NB4 (cell line): ENCODE measurements at regions not wholly inside any gene's neighbourhood (a gene's known extent, or its start where the extent isn't known, plus 50 kb on each side); places are given as distances from the start of the nearest gene placed in this dataset.

ENCODE experiments used
- DNase-seq: peaks from one replicate; pipeline ENCODE4 v3.0.0; 2010; ENCODE audit warnings: low read depth
- H3K4me3 ChIP-seq: one replicate; pipeline ENCODE4 v1.5.1; 2011; ENCODE audit warnings: mild to moderate bottlenecking, low read depth, low read length, moderate library complexity
- MYC ChIP-seq: IDR thresholded peaks from 2 replicates; pipeline ENCODE4 v1.6.1; 2011; ENCODE audit warnings: low read depth, low read length
- POLR2A ChIP-seq: IDR thresholded peaks from 2 replicates; pipeline ENCODE4 v1.6.1; 2011; ENCODE audit warnings: mild to moderate bottlenecking; ENCODE audit not compliant: insufficient read length; ENCODE audit errors: extremely low read depth
- TF ChIP-seq, protein P1 (sequence below): IDR thresholded peaks from 2 replicates; pipeline ENCODE4 v1.6.1; 2011; ENCODE audit warnings: low read depth, low read length
- TF ChIP-seq, protein P2 (sequence below): IDR thresholded peaks from one replicate; pipeline ENCODE4 v1.5.1; 2012; ENCODE audit warnings: low read depth, low read length

DNA sequence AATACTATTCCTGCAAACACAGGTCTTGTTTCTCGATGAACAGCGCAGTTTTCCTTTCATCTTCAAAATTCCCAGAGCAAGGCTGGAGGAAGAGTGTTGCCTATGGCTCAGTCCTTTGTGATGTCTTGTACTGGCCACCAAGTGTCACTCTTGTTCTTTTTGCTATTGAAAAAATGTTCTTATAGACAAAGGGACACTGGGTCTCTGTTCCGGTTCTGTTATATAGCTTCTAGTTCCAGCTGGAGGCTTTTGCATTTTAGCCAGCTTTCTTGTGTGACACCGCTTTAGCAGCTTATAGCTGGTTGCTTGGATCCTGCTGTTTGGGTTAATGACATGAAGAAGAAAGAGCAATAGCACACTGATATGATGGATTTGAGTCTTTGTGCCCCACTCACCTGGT, 343.7 kb upstream of the KCNN2 start:
- H3K4me3 ChIP-seq: no peak overlapping the region
- TF ChIP-seq POLR2A: no peak
- TF ChIP-seq, protein P1, sequence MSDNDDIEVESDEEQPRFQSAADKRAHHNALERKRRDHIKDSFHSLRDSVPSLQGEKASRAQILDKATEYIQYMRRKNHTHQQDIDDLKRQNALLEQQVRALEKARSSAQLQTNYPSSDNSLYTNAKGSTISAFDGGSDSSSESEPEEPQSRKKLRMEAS: no peak
- TF ChIP-seq, protein P2, sequence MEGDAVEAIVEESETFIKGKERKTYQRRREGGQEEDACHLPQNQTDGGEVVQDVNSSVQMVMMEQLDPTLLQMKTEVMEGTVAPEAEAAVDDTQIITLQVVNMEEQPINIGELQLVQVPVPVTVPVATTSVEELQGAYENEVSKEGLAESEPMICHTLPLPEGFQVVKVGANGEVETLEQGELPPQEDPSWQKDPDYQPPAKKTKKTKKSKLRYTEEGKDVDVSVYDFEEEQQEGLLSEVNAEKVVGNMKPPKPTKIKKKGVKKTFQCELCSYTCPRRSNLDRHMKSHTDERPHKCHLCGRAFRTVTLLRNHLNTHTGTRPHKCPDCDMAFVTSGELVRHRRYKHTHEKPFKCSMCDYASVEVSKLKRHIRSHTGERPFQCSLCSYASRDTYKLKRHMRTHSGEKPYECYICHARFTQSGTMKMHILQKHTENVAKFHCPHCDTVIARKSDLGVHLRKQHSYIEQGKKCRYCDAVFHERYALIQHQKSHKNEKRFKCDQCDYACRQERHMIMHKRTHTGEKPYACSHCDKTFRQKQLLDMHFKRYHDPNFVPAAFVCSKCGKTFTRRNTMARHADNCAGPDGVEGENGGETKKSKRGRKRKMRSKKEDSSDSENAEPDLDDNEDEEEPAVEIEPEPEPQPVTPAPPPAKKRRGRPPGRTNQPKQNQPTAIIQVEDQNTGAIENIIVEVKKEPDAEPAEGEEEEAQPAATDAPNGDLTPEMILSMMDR: no peak
- TF ChIP-seq MYC: no peak
- DNase-seq: no peak

GRCh38 chr5:114038756-114039155, 323.1 kb upstream of the KCNN2 start:
- no peak overlapping the region for H3K4me3 ChIP-seq
- no peak for DNase-seq
- TF ChIP-seq, protein P2: no peak
- no peak for TF ChIP-seq POLR2A
- TF ChIP-seq MYC: no peak
- TF ChIP-seq, protein P1: no peak

- DNase-seq: no peak
- TF ChIP-seq, protein P1: no peak
- TF ChIP-seq MYC: no peak
- TF ChIP-seq, protein P2: no peak
- TF ChIP-seq POLR2A: no peak
- no peak overlapping the region for H3K4me3 ChIP-seq
Observed at GRCh38 chr5:114050087-114050486, 311.8 kb upstream of the KCNN2 start.

DNA sequence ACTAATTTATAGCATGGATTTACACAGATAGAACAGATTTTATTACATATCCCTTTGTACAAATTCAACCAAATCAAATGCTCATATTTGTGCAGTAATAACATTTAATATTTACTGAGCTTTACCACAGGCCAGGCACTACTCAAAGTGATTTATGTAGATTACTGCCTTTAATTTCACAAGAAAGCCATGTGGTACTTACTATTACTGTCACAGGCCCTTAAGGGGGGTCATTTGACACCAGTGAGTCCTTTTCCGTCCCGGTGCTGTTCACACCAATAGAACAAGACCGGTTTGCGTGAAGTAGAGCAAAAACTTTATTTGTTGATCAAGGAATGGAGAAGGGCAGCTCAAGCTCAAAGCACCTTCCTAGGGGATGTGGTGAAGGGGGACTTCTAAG, 308.5 kb upstream of the KCNN2 start:
- H3K4me3 ChIP-seq: no peak overlapping the region
- no peak for DNase-seq
- TF ChIP-seq, protein P2: no peak
- TF ChIP-seq MYC (no peak), POLR2A (no peak)
- TF ChIP-seq, protein P1: no peak

DNA sequence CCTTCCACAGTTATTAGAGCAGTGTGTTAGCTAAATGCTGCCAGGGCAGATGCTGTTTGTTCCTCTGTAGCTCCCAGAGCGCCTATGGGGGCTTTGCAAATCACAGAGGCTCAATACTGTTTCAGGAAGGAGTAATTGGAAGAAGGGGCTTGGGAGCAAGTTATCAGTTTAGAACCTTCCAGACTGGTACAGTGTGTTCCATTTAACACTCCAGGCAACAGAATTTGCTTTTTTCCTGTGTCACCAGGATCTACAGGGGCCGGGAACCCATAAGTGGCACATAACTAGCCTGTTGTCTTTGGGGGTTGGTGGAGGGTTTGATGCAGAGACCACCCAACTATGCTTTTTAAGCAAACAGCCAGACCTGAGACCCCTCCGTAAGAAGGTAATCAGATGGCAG, 307.3 kb upstream of the KCNN2 start:
- no peak overlapping the region for H3K4me3 ChIP-seq
- TF ChIP-seq, protein P2: no peak
- TF ChIP-seq MYC (no peak), POLR2A (no peak)
- TF ChIP-seq, protein P1: no peak
- DNase-seq: no peak
